CD4-positive, alpha-beta T cell treated with Interleukin-12 subunit alpha and Interleukin-12 subunit beta, for 1 hour (primary cell): ENCODE measurements at regions not wholly inside any gene's neighbourhood (a gene's known extent, or its start where the extent isn't known, plus 50 kb on each side); places are given as distances from the start of the nearest gene placed in this dataset.

Experiments
- DNase-seq: peaks from one replicate; pipeline ENCODE4 v3.0.0-alpha.2; 2020

DNA sequence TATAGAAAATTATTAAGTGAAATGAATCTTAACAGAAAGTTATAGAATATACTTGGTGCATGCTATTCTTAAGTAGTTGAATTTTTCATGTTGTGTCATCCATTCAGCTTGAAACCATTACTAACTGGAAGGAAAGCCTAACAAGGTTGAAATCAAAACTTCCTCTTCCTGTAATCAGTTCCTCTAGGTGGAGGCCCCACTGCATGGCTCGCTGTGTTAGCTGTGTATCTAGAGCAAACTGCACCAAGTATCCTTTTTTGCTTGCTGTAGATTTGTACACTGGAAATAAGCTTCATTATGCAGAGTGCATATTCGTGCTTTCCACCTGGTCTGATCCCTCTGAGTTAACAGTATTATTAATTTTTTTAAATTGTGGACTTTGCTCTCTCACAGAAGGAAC is 1146.1 kb downstream of the EFNB2 start:
- no peak for DNase-seq

DNA sequence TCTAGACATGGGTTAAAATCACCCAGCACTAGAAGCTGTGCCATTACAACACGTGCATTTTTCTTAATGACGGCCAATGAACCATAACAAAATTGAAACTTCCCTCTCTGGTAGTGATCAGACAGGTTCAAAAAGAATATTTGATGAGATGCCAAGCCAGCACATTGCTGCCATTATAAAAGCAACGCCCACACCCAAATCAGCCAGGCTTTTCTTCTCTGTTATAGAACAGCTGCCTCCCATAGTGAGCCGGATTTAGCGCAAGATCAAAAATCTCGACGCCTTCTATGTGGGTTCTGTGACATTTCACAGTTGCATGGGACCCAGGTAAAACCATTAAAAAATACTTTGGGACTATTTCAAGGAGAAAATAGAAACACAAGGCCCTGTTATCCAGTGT is 1158.0 kb downstream of the EFNB2 start:
- no peak for DNase-seq

DNA sequence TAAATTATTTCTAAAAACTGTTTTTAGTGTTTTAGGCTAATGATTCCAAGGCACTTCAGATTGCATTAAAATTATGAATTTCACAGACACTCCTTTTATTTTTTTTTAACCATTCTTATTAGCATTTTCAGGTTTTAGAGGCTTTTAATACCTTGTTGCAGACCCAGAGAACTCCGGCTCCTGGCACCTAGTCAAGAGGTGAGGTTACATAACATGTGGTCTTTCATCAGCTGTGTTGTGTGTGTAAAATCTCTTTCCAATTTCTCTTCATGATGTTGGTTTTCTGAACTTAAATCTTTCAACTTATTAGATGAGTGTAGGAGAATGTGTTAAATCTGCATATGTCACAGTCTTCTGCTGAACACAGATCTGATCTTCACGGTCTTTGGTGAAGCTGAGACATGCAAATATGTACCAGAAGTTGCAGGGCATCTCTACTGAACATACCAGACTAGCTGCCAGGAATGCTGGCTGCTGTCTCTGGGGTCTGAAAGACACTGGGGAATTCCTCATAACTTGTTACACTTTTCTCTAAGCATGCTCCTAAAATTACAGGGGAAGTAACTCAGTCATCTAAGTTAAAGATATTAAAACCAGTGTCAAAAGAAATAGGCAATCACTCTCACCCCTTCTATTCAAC is 1165.3 kb downstream of the EFNB2 start:
- no peak for DNase-seq

DNA sequence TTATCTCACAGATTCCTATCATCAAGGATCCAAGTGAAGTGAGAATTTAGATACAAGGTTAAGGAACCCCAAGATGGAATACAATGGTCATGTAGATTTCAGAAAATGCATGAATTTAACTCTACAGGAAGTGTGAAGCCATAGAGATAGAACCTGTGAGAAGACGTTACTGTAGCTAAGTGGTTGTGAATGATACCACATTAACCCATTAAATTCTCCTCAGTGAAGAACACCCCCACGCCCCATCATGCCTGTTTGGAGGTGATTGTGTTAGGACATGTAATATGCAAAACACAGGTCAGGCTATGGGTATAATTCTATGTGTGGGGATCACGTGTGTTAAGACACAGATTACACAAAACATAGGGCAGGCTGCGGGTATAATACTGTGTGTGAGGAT is 1166.7 kb downstream of the EFNB2 start:
- DNase-seq: no peak

DNA sequence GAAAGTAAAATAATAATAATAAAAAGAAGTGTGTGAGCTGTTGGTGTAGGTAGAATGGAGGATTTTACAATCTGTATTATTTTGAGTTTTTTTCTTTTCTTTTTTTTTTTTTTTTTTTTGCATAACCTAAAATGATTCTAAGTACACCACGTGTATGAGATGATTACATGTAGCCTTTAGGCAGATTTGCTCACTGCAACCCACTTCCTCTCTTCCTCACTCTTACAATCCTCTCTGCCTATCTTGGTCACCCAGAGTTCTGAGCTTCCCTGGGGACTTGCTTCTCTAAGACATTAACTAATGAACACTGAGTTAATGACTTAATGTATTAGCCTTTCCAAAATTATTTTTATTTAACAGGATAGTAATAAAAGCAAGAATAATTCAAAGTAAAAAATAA is 1169.6 kb downstream of the EFNB2 start:
- no peak for DNase-seq

DNA sequence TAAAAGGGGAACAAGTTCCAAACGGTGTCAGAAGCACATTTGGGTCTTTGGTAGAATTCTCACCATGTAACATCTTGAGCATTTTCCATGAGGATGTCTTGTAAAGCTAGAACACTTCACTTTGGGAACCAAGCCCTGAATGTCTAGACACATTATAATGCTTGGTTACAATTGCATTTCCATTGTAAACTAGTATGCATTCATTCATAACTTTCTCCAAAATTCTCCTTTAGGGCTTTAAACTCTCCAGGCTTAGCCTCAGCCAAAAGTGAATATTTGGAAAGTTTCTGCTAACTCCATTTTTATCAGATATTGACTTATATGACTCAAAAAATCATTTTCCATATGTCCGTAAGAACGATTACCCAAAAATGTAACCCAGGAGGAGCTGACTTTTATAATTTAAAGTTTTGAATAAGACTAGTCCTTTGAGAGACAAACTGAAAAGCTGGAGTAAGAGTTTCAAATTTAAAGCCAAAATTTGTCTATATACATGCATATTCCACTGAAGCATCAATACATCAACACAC is 1170.4 kb downstream of the EFNB2 start:
- DNase-seq: no peak

DNA sequence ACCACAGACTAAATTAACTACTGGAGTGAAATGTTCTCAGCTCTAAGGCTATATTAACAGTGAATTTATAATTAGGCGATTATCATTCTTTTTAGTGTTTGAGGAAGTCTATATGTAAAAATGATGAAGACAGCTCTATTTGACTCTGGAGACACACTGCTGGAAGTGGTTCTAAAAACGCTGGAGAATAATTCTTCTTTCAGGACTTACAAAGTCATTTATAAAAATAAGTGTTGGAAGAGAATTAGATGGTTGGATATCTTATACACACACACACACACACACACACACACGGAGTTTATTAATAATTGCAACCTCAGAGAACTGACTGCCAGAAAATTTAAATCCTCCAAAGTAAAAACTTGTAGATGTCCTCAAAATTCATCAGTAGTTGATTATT is 1171.3 kb downstream of the EFNB2 start:
- DNase-seq: no peak

DNA sequence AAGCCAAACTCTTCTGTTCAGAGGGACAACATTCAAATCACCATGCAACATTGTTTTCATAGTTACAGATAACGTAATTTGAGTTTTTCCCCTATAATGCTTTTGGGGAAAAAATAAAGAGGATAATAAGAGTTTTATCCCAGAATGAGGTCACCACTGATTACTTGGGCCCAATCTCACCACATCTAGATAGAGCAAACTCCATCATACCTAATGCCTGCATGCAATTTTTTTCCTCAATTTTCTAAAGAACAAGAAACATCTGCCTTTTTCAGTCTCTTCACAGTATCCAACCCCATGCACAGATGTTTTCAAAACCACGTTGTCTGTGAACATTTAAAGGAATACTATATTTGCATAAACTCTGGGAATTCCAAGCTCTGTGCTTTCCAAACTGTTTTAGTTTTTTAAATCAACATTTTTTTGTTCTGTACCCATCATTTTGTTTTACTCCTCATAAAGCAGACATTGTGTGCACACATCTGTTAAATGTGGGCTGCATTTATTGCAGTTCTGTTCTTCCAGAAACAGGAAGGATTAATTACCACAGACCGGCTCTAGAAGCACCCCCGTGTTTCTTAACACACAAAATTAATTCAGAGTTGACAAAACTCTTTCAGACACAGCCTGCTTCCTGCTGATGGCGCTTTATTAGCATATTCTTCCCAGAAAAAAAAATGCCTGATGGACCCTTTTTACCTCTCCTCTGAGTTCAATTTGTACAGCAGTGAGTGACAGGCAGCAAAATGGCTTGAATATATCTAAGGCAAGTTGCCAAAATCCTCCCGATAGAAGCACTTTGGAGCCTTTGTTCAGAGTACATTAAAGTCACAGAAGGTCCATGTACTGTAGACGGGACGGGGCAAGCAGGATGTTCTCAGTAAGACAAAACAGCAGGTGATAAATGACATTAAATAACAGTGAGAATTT is 1171.9 kb downstream of the EFNB2 start:
- DNase-seq: no peak

DNA sequence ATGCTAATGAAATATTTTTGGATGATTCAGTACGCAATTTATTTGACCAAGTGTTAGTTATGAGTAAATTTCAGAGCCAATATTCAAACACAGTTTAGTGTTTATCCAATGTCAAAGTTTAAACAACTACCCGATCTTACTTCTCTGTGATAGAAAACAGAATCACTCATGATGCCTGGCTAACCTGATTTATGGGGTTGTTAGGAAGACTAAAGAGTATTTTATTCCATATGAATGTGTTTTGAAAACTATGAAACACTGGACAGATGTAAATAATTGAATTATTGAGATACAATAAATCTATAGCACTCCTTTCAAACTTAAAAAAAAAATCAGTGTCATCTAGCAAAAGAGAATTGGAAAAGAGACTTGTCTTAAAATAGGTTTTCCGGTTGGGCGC is 1181.8 kb downstream of the EFNB2 start:
- DNase-seq: no peak

DNA sequence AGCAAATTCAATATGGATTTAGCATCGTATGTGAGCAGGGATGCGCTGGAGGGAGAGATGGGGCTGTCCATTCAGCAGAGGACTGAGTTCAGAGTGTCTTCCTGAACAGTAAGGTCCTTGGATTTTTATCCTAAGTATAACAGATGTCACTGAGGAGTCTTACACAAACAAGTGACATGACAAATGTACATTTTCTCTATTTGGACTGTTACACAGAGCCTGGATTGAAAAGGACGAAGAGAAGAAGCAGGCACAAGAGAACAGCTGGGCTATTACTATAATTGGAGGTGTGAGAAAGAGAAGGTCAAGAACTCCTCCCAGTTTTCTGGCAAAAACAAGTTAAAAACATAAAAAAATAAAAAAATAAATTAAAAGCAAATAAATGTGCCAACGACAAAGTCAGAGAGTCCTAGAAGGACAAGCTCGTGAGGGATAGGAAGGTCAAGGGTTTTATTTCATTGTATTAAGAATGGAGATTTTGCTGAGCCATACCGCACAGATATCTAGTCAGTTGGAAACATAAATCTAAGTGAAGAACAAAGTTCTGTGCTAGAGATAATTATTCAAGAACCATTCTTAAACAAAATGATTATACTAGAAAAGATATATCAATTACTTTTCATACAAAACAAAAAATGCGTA is 1186.3 kb downstream of the EFNB2 start:
- no peak for DNase-seq

DNA sequence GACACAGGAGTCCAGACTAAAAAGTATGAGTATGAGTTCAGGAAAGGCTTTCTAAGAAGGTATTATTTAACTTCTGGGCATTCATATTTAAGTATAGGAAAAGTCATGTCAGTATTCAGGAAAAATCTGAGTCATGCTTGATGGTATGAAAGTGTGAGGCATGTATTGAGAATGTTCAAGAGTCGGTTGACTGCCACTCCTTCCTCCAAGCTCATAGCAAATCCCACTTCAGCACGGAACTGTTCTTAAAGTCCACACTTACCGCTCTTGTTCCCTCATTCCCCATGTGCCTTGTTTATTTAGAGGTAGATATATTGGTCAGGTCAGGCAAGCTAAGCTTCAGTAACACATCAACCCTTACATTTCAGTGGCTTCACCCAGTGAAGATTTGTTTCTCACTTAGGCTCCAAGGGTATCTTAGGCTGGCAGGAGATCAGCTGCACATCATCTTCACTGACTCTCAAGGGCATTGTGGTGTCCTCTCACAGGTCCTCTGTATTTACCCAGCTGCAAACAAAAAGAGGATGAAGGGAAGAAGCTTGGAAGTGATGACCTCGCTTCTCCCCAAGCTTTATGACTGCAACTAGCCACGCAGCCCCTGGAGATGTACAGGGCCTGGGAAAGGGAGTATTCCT is 1189.2 kb downstream of the EFNB2 start:
- DNase-seq: no peak

DNA sequence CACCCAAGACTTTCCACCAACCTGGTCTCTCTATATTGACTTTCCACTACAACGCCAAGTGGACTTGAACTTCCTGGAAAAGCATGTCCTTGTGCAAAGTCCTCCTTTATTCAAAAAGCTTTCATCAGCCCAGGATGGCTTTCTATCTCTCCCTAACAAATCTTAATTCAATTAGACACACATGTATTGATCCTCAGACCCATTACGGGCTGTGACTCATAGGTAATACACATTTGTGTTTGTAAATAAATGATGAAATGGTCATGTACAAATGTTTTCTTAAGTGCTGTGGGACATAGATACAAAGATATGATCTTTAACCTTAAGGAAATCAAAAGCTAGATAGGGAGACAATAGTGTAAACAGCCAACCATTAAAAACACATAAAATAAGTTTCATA is 1189.7 kb downstream of the EFNB2 start:
- no peak for DNase-seq

DNA sequence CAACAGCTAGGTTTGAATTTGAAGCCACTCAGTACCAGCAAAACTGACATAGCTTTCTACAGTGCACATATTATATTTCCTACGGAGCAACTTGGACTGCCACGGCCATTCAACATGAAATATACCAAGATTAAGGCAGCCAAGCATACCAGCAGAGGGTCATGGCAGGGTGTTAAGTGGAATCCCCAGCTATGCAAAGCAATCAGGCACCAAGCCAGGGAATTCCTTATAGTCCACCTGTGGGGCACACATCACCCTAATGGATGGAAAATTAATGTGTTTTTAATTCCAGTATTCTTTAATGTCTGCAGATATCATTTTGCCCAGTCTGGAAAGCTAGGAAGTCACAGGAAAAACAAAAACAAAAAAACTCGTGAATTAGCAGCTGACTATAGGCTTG is 1190.3 kb downstream of the EFNB2 start:
- DNase-seq: no peak

DNA sequence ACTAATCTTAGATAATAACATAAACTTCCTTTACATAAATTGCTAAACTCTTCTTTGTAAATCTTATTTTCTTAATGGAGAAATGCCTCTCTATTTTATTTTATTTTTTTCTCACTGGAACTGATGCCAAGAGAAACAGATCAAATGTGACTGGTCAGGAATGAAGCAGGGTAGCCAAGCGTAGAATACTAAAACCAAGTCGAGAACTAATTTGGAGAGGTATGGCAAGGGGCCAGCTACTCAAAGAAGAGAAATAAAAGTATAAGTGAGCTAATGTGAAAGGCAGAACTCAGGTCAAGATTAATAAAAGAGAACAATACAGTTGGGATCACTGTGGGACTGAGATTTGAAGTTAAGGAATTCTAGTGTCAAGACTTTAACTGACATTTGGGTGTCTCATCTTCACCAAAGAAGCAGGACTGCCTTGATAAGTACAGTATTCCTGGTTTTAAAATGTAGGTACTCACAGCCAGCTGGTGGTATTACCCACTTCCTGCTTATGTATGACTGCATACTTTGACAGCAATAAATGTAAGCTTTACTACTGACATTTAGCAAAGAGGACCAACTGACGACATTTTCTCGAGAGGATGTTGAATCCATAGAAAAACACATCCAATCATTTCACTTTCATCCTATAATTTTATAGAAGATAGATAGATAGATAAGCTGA is 1192.2 kb downstream of the EFNB2 start:
- no peak for DNase-seq

DNA sequence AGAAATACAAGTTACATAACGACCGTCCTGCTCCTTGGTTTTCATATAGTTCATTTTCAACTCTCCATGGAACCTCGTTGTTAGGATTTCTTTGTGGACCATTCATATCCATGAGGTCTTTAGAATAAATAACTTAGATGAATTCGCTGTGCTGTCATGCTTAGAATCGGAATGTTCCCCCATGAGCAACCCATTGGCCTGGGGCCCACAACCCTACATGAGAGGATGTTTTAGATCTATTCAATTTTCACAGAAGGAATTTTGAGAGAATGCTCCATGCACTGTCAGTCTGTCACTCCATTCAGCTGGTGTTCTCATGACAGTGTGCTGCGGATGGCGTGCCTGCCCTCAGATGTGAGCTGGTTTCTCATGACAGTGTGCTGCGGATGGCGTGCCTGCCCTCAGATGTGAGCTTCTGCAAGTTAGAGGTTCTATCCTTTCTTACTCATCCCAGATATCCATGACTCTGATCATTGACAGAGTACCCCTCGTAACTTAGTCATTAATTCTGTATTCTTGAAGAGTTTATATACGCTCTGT is 1193.1 kb downstream of the EFNB2 start:
- DNase-seq: no peak

DNA sequence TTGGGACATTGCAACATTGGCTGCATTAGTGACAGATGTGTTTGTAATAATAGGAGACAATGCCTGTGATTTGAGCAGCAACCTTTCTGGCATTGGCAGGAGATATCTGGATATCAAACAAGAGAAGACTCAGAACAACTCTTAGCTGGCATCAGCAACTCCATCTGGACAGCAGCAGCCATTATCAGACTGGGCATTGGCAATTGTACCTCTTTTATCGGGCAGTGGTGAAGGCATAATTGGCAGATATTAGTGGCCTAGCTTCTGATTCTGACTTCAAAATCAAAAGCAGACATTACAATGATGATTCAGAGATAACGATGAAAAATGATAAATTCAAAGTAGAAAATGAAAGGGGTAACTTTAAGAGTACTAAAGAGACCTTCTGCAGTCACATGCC is 1193.7 kb downstream of the EFNB2 start:
- DNase-seq: no peak

DNA sequence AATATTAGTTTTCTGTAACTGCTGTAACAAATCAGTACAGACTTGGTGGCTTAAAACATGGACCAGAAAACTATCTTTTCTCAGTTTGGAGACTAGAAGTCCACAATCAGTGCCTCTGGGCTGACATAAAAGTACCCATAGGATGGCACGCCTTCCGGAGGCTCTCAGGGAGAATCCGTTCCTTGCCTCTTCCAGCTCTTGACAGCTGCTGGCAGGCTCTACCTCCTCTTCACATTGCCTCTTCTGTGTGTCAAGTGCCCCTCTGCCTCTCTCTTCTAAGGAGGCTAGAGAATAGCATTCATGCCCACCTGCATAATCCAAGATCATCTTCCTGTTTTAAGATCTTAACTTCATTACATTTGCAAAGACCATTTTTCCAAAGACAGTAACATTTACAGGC is 1194.2 kb downstream of the EFNB2 start:
- no peak for DNase-seq

DNA sequence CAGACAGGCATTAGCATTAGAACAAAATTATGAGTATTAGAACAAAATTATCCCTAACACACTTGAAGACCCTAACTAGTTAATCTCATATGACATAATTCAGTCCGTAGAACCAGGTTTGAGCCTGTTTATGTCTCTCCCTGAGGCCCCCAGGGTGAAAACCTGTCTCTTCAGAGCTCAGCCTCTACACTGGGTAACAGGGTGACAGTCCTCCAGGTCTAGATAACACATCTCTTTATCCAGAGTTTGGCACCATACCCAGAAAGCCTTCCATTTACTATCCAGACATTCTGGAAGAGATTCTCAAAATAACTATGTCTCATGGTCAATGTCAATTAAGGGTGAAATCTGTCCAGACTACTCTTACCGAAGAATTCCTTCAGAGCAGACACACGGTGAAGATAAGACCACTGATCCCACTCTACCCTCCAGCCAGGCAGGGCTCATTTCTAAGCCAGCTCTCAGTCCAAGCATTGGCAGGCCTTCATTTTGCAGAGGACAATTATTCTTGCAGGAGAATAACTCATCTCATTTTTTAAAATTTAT is 1195.3 kb downstream of the EFNB2 start:
- DNase-seq: no peak

DNA sequence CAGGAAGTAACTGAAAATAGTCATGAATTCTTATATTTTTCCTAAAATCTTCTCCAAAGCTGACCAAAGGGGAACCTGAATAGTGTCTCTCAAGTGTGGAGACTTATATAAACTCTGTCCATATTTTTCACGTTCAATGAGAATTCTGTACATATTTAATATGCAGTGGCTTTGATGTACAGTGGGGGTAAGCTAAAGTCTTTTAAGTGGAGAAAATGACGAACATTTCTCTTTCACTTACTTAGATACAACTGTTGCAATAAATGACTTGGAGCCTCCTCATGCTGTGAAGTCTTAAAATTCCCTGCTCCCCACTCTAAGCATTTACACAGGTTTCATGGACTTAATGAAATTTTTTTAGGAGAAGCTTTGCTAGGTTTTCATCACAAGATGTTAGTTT is 1196.7 kb downstream of the EFNB2 start:
- no peak for DNase-seq

DNA sequence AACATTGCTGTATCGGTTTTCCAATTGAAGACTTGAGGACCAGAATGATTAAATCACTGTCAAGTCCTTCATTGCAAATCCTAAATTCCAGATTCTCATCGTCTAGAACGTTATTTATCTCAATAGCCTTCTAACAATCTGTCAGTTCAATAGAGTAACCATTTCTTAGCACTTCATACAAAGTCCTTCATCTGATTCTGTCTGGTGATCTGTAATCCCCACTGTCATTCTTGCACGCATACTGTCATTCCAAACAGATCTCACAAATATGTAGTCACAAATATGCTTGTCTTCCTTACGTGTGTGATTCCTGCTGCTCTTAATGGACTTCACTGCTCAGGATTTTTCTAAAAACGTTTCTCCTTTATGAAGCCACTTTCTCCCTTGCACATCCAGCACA is 1197.5 kb downstream of the EFNB2 start:
- DNase-seq: no peak

DNA sequence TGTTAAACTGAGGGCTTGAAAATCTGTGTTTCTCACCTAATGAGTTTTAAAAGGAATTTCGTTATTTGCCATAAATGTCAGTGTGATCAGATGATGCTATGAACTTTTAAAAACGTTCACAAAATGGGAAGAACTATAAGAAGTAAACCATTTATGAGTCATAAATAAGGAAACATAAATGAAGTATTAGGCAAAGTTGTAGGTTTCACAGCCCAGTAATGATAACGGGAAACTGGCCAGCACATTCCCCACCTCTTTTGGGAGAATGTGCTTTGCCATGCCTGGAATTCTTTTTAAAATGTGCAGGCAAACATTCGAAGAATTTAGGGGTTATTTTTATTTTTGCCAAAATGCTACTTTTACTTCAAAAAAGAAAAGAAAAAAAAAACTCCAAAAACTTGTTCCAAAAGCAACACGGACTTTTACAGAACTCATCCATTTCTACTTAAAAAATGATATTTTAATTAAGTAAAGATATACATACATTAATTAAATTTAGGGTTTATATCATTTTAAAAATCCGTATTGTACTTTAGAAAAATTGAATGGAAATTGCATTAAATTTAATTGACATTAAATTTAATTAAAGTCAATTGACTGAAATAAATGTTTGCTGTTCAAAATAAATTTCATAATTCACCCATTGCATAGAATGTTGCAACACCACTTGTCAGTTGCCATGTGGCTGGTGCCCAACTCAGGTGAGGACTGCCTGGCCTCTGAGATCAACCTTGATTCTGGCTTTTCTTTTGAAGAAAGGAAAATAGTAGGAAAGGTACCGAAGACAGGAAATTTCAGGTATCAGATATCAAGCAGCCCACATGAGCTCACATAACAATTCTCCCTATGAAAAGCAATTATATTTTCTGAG is 1198.5 kb downstream of the EFNB2 start:
- DNase-seq: no peak
